Activated CD4-positive, CD25-positive, alpha-beta regulatory T cell treated with anti-CD3 and anti-CD28 coated beads, Interleukin-2, amount 50 U/mL, for 24 hours (primary cell): ENCODE measurements at regions not wholly inside any gene's neighbourhood (a gene's known extent, or its start where the extent isn't known, plus 50 kb on each side); places are given as distances from the start of the nearest gene placed in this dataset.
"Not testable (repeated sequence)": the region's sequence is repeated elsewhere in the genome, so short reads cannot be mapped to it uniquely, and the experiment has no call there.

ENCODE experiments used
- ATAC-seq, 2 donors: fragments of 150-1000 bp; cut with Tn5 transposase; one replicate each; pipeline ENCODE4 v1.10.0; 2021; ENCODE audit warnings: mild to moderate bottlenecking in 1 of 2, moderate library complexity in 1 of 2

- ATAC-seq, result not testable (repeated sequence)
Observed at GRCh38 chr9:22508354-22508753, 61.7 kb downstream of the DMRTA1 start.

GRCh38 chr9:22508790-22509189 lies 62.2 kb downstream of the DMRTA1 start:
- no peak for ATAC-seq

- ATAC-seq, result no peak
Observed at GRCh38 chr9:22512495-22512894, 65.9 kb downstream of the DMRTA1 start.

- ATAC-seq, result no peak
Observed at GRCh38 chr9:22514871-22515270, 68.2 kb downstream of the DMRTA1 start.

GRCh38 chr9:22522206-22522740 lies 75.6 kb downstream of the DMRTA1 start:
- no peak for ATAC-seq

- no peak for ATAC-seq
Observed at GRCh38 chr9:22528485-22528884, 81.9 kb downstream of the DMRTA1 start.

- ATAC-seq, result no peak
Observed at GRCh38 chr9:22529426-22530199, 83.0 kb downstream of the DMRTA1 start.

- ATAC-seq, result no peak
Observed at GRCh38 chr9:22535780-22536179, 89.2 kb downstream of the DMRTA1 start.

GRCh38 chr9:22537721-22538120 lies 91.1 kb downstream of the DMRTA1 start:
- ATAC-seq, result no peak

- no peak for ATAC-seq
Observed at GRCh38 chr9:22548625-22549024, 102.0 kb downstream of the DMRTA1 start.

GRCh38 chr9:22574740-22575139 lies 128.1 kb downstream of the DMRTA1 start:
- no peak for ATAC-seq

GRCh38 chr9:22580788-22581187 lies 134.2 kb downstream of the DMRTA1 start:
- no peak for ATAC-seq

GRCh38 chr9:22582221-22582620 lies 135.6 kb downstream of the DMRTA1 start:
- ATAC-seq, result no peak

GRCh38 chr9:22588918-22589317 lies 142.3 kb downstream of the DMRTA1 start:
- no peak for ATAC-seq

- ATAC-seq, result no peak
Observed at GRCh38 chr9:22590336-22591033, 143.9 kb downstream of the DMRTA1 start.

GRCh38 chr9:22595805-22596204 lies 149.2 kb downstream of the DMRTA1 start:
- no peak for ATAC-seq

- no peak for ATAC-seq
Observed at GRCh38 chr9:22617156-22617555, 170.5 kb downstream of the DMRTA1 start.

GRCh38 chr9:22622815-22623214 lies 176.2 kb downstream of the DMRTA1 start:
- ATAC-seq, result no peak

- no peak for ATAC-seq
Observed at GRCh38 chr9:22623236-22623635, 176.6 kb downstream of the DMRTA1 start.

- no peak for ATAC-seq
Observed at GRCh38 chr9:22625540-22625939, 178.9 kb downstream of the DMRTA1 start.

- no peak for ATAC-seq
Observed at GRCh38 chr9:22643541-22643940, 196.9 kb downstream of the DMRTA1 start.

GRCh38 chr9:22645893-22646292 lies 199.3 kb downstream of the DMRTA1 start:
- no peak for ATAC-seq

- no peak for ATAC-seq
Observed at GRCh38 chr9:22649384-22649783, 202.8 kb downstream of the DMRTA1 start.

GRCh38 chr9:22650145-22650544 lies 203.5 kb downstream of the DMRTA1 start:
- no peak for ATAC-seq
